ENCODE measurements at regions not wholly inside any gene's neighbourhood (a gene's known extent, or its start where the extent isn't known, plus 50 kb on each side); places are given as distances from the start of the nearest gene placed in this dataset.
"Not testable (repeated sequence)": the region's sequence is repeated elsewhere in the genome, so short reads cannot be mapped to it uniquely, and the experiment has no call there.

DNA sequence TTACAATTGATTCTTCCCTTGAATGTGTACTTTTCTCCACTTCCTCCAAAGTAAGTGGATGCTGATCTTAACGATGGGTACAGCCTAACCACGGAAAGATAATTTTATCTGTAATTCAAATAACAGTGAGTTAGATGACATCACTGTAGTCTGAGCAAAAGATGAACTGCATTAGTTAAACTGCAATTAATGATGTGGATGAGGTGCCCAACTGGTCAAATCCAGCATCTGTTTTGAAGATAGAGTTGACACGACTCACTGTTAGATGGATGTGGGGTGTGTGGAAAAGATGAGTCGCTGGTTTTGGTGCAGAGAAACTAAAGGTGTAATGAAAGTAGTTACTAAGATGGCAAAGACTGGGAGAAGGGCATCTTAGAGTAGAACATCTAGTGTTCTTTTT lies 270.5 kb upstream of the MEIS1 start:
- H3K9me3 Mint-ChIP-seq (ENCODE audit: unreplicated experiment), result no peaks in the 10 kb centered on the region
- H3K36me3 Mint-ChIP-seq (ENCODE audit: unreplicated experiment), result no peaks in the 10 kb centered on the region

DNA sequence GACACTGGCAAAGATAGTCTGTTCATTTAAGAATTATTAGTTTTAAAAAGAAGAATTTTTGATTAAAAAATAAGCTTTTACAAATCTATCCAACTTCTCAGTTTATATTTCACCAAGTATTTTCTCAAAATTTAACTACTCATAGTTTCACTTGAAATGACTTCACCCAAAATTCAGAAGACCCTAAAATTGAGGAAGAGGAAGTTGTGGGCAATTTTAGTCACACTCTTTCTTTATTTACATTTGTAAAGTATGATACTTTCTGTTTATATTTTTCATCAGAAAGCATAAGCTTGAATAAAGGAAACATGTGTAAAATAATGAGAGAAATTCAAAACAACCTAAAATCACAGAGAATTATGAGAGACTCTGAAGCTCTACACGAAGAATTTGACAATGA lies 278.8 kb upstream of the MEIS1 start:
- Mint-ChIP-seq H3K9me3 (ENCODE audit: unreplicated experiment) (no peaks in the 10 kb centered on the region), H3K27me3 (ENCODE audit: unreplicated experiment) (no peaks in the 10 kb centered on the region), H3K36me3 (ENCODE audit: unreplicated experiment) (peaks cover 7% of the 10 kb centered on the region), H3K4me1 (ENCODE audit: low read depth, unreplicated experiment) (no peaks in the 10 kb centered on the region), H3K4me3 (ENCODE audit: unreplicated experiment) (no peak overlapping the region), H3K27ac (ENCODE audit: unreplicated experiment) (no peak overlapping the region)
- DNase-seq, result no peak
- TF ChIP-seq, protein P1, sequence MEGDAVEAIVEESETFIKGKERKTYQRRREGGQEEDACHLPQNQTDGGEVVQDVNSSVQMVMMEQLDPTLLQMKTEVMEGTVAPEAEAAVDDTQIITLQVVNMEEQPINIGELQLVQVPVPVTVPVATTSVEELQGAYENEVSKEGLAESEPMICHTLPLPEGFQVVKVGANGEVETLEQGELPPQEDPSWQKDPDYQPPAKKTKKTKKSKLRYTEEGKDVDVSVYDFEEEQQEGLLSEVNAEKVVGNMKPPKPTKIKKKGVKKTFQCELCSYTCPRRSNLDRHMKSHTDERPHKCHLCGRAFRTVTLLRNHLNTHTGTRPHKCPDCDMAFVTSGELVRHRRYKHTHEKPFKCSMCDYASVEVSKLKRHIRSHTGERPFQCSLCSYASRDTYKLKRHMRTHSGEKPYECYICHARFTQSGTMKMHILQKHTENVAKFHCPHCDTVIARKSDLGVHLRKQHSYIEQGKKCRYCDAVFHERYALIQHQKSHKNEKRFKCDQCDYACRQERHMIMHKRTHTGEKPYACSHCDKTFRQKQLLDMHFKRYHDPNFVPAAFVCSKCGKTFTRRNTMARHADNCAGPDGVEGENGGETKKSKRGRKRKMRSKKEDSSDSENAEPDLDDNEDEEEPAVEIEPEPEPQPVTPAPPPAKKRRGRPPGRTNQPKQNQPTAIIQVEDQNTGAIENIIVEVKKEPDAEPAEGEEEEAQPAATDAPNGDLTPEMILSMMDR (IDR thresholded peaks at IDR 0.05; ENCODE audit: partially characterized antibody, unreplicated experiment), result no peak

More for the DNA sequence above, 270.5 kb upstream of the MEIS1 start:
- Mint-ChIP-seq H3K27me3 (ENCODE audit: unreplicated experiment) (no peaks in the 10 kb centered on the region), H3K27ac (ENCODE audit: unreplicated experiment) (no peak overlapping the region), H3K4me1 (ENCODE audit: low read depth, unreplicated experiment) (no peaks in the 10 kb centered on the region), H3K4me3 (ENCODE audit: unreplicated experiment) (no peak overlapping the region)
- no peak for DNase-seq
- TF ChIP-seq, protein P1 (IDR thresholded peaks at IDR 0.05; ENCODE audit: partially characterized antibody, unreplicated experiment), result no peak

DNA sequence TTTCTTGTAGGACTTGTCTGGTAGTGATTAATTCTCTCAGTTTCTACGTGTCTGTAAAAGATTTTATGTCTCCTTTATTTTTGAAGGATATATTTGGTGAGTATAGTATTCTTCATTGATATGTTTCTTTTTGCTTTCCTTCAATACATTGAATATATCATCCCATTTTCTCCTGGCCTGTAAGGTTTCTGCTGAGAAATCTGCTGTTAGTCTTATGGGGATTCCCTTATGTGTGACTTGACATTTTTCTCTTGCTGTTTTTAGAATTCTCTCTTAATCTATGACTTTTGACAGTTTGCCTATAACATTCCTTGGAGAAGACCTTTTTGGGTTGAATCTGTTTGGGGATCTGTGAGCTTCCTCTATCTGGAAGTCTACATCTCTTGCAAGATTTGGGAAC lies 281.0 kb upstream of the MEIS1 start:
- H3K27me3 Mint-ChIP-seq (ENCODE audit: unreplicated experiment), result no peaks in the 10 kb centered on the region
- peaks cover 7% of the 10 kb centered on the region for H3K36me3 Mint-ChIP-seq (ENCODE audit: unreplicated experiment)
- H3K9me3 Mint-ChIP-seq (ENCODE audit: unreplicated experiment), result no peaks in the 10 kb centered on the region
- TF ChIP-seq, protein P1 (IDR thresholded peaks at IDR 0.05; ENCODE audit: partially characterized antibody, unreplicated experiment), result no peak
- no peak overlapping the region for H3K27ac Mint-ChIP-seq (ENCODE audit: unreplicated experiment)
- DNase-seq, result no peak
- H3K4me3 Mint-ChIP-seq (ENCODE audit: unreplicated experiment), result no peak overlapping the region
- no peaks in the 10 kb centered on the region for H3K4me1 Mint-ChIP-seq (ENCODE audit: low read depth, unreplicated experiment)

DNA sequence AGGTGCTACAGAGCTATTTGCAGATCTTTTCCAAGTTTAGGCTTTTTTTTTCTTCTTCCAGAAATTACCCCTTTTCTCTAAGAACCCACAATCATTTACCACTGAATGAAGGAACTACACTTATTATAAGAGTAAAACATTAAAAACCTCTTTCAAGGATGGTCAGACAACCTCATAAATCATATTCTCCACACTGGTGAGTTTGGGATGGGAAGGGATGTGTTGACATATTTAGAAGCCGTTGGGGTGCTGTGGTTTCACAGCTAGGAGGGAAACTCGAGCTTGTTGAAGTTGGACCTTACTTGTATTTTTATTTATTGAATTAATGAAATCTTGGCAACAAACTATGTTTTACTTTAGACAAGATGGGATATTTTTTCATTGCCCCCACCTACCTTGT lies 289.4 kb upstream of the MEIS1 start:
- Mint-ChIP-seq H3K27ac (ENCODE audit: unreplicated experiment) (no peak overlapping the region), H3K4me1 (ENCODE audit: low read depth, unreplicated experiment) (no peaks in the 10 kb centered on the region), H3K4me3 (ENCODE audit: unreplicated experiment) (no peak overlapping the region), H3K27me3 (ENCODE audit: unreplicated experiment) (no peaks in the 10 kb centered on the region), H3K36me3 (ENCODE audit: unreplicated experiment) (peaks cover 9% of the 10 kb centered on the region), H3K9me3 (ENCODE audit: unreplicated experiment) (peaks cover 5% of the 10 kb centered on the region)
- TF ChIP-seq, protein P1 (IDR thresholded peaks at IDR 0.05; ENCODE audit: partially characterized antibody, unreplicated experiment), result no peak
- DNase-seq, result no peak

DNA sequence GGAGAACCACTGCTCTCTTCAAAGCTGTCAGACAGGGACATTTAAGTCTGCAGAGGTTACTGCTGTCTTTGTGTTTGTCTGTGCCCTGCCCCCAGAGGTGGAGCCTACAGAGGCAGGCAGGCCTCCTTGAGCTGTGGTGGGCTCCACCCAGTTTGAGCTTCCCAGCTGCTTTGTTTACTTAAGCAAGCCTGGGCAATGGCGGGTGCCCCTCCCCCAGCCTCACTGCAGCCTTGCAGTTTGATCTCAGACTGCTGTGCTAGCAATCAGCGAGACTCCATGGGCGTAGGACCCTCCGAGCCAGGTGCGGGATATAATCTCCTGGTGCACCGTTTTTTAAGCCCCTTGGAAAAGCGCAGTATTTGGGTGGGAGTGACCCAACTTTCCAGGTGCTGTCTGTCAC lies 290.6 kb upstream of the MEIS1 start:
- H3K36me3 Mint-ChIP-seq (ENCODE audit: unreplicated experiment); H3K27me3 Mint-ChIP-seq (ENCODE audit: unreplicated experiment); H3K27ac Mint-ChIP-seq (ENCODE audit: unreplicated experiment); DNase-seq; H3K9me3 Mint-ChIP-seq (ENCODE audit: unreplicated experiment); H3K4me3 Mint-ChIP-seq (ENCODE audit: unreplicated experiment); H3K4me1 Mint-ChIP-seq (ENCODE audit: low read depth, unreplicated experiment): not testable (repeated sequence)

Measured in glutamatergic neuron (in vitro differentiated cells).